Sigmoid colon (tissue), 4 donors: ENCODE measurements at regions not wholly inside any gene's neighbourhood (a gene's known extent, or its start where the extent isn't known, plus 50 kb on each side); places are given as distances from the start of the nearest gene placed in this dataset.

ENCODE experiments used
- POLR2A ChIP-seq, 2 donors: fragments of 450-650 bp; IDR thresholded peaks; one replicate each; pipeline ENCODE4 v1.6.1; 2016; ENCODE audit warnings: antibody characterized with exemption in 2 of 2, mild to moderate bottlenecking in 2 of 2, moderate library complexity in 2 of 2
- POLR2AphosphoS5 ChIP-seq, 4 donors: sonication (generic); formaldehyde crosslinking; IDR thresholded peaks; one replicate each; pipeline ENCODE4 v1.6.1; 2017; ENCODE audit warnings: antibody characterized with exemption in 4 of 4

- TF ChIP-seq POLR2A (IDR thresholded peaks at IDR 0.05) (no peak), POLR2AphosphoS5 (IDR thresholded peaks at IDR 0.05) (no peak)
Observed at GRCh38 chrX:149073479-149073878, 431.6 kb downstream of the IDS start.
